Ascending aorta (tissue), 2 donors: ENCODE measurements at regions not wholly inside any gene's neighbourhood (a gene's known extent, or its start where the extent isn't known, plus 50 kb on each side); places are given as distances from the start of the nearest gene placed in this dataset.
"Not testable (repeated sequence)": the region's sequence is repeated elsewhere in the genome, so short reads cannot be mapped to it uniquely, and the experiment has no call there.

ENCODE experiments used
- DNase-seq, 2 donors: peaks; one replicate each; pipeline ENCODE4 v3.0.0-alpha.2; 2019; ENCODE audit warnings: low spot score in 2 of 2
- H3K27ac ChIP-seq, 2 donors: fragments of 200-600 bp; sonication (generic); one replicate each; pipeline ENCODE4 v1.5.1; 2016 to 2017; ENCODE audit warnings: mild to moderate bottlenecking in 1 of 2
- H3K27me3 ChIP-seq: fragments of 200-600 bp; sonication (generic); one replicate; pipeline ENCODE4 v1.5.1; 2017
- H3K36me3 ChIP-seq, 2 donors: fragments of 200-600 bp; sonication (generic); one replicate each; pipeline ENCODE4 v1.5.1; 2016
- H3K4me1 ChIP-seq, 2 donors: fragments of 200-600 bp; sonication (generic); one replicate each; pipeline ENCODE4 v1.5.1; 2016 to 2017; ENCODE audit warnings: mild to moderate bottlenecking in 1 of 2
- H3K4me3 ChIP-seq, 2 donors: fragments of 200-600 bp; sonication (generic); one replicate each; pipeline ENCODE4 v1.5.1; 2016 to 2017; ENCODE audit warnings: mild to moderate bottlenecking in 1 of 2
- H3K9me3 ChIP-seq, 2 donors: fragments of 200-600 bp; sonication (generic); one replicate each; pipeline ENCODE4 v1.5.1; 2016
- intact Hi-C: fragments of 100-400 bp; cut with DNase I; formaldehyde crosslinking; loops from one replicate; pipeline ENCODE4 v1.15.1; 2023
- TF ChIP-seq, protein P1 (sequence below), 3 experiments: fragments of 200-600 bp in 2 of 3; fragments of 450-650 bp in 1 of 3; sonication (generic) in 2 of 3; IDR thresholded peaks; one replicate each; pipeline ENCODE4 v1.5.1; 2016 to 2019; ENCODE audit warnings: antibody characterized with exemption in 3 of 3, mild to moderate bottlenecking in 1 of 3, moderate library complexity in 1 of 3

DNA sequence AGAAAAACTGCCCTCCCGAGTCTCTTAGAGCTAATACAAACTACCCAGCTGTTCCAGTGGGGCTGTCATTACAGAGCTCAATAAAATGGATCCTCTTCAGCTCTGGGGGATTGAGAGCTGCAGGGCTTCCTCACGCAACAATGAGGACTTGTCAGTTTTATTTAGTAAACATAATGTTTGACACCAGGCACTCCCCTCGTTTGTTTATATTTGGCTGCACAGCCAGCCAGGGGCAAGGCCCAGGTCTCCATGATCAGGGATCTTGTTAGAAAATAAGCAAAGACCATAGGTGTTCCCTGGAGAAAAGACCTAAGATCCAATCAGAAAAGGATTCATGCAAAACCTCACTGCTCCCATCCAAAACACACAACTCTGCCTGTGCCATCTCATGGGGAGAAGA is 158.2 kb downstream of the C1D start:
- TF ChIP-seq, protein P1, sequence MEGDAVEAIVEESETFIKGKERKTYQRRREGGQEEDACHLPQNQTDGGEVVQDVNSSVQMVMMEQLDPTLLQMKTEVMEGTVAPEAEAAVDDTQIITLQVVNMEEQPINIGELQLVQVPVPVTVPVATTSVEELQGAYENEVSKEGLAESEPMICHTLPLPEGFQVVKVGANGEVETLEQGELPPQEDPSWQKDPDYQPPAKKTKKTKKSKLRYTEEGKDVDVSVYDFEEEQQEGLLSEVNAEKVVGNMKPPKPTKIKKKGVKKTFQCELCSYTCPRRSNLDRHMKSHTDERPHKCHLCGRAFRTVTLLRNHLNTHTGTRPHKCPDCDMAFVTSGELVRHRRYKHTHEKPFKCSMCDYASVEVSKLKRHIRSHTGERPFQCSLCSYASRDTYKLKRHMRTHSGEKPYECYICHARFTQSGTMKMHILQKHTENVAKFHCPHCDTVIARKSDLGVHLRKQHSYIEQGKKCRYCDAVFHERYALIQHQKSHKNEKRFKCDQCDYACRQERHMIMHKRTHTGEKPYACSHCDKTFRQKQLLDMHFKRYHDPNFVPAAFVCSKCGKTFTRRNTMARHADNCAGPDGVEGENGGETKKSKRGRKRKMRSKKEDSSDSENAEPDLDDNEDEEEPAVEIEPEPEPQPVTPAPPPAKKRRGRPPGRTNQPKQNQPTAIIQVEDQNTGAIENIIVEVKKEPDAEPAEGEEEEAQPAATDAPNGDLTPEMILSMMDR (IDR thresholded peaks at IDR 0.05), result no peak
- no peaks in the 10 kb centered on the region for H3K27me3 ChIP-seq
- intact Hi-C loops, result no loop called here
- no peak for DNase-seq
- H3K4me3 ChIP-seq, result no peak overlapping the region
- no peaks in the 10 kb centered on the region for H3K4me1 ChIP-seq
- no peaks in the 10 kb centered on the region for H3K9me3 ChIP-seq
- no peak overlapping the region for H3K27ac ChIP-seq
- H3K36me3 ChIP-seq, result no peaks in the 10 kb centered on the region

DNA sequence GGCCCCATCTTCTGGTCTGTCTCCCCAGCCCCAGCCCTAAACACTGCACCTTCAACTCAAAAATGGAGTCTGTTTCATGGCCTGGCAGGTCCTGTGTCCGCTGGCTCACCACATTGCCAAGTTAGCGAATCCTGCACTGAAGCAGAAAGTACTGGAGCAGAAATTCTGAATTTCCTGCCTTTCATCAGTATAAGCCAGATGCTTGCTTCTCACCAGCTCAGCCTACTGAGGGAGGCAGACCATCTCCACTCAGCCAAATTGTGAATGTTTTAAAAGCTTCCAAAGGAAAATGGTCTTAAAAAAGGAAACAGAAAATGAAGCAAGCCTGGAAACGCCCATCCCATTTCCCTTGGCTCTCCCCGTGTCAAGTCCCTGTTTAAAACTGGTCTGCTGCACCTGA is 157.8 kb downstream of the C1D start:
- no peak overlapping the region for H3K4me3 ChIP-seq
- H3K9me3 ChIP-seq, result no peaks in the 10 kb centered on the region
- no peak for DNase-seq
- intact Hi-C loops, result no loop called here
- no peaks in the 10 kb centered on the region for H3K27me3 ChIP-seq
- no peaks in the 10 kb centered on the region for H3K36me3 ChIP-seq
- TF ChIP-seq, protein P1 (IDR thresholded peaks at IDR 0.05), result no peak
- no peaks in the 10 kb centered on the region for H3K4me1 ChIP-seq
- no peak overlapping the region for H3K27ac ChIP-seq

DNA sequence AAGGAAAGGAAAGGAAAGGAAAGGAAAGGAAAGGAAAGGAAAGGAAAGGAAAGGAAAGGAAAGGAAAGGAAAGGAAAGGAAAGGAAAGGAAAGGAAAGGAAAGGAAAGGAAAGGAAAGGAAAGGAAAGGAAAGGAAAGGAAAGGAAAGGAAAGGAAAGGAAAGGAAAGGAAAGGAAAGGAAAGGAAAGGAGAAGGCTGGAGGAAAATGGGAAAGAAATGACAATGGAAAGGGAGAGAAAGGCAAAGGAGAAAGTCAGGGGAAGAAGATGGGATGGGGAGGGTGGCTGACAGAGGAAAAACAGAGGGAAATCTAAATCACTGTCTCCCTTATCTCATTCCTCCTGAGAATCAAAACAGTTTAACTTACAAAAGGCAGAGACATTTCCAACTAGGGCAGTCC is 156.3 kb downstream of the C1D start:
- H3K36me3 ChIP-seq, H3K27ac ChIP-seq, H3K27me3 ChIP-seq, H3K4me1 ChIP-seq, DNase-seq, H3K4me3 ChIP-seq, H3K9me3 ChIP-seq, intact Hi-C loops: not testable (repeated sequence)

DNA sequence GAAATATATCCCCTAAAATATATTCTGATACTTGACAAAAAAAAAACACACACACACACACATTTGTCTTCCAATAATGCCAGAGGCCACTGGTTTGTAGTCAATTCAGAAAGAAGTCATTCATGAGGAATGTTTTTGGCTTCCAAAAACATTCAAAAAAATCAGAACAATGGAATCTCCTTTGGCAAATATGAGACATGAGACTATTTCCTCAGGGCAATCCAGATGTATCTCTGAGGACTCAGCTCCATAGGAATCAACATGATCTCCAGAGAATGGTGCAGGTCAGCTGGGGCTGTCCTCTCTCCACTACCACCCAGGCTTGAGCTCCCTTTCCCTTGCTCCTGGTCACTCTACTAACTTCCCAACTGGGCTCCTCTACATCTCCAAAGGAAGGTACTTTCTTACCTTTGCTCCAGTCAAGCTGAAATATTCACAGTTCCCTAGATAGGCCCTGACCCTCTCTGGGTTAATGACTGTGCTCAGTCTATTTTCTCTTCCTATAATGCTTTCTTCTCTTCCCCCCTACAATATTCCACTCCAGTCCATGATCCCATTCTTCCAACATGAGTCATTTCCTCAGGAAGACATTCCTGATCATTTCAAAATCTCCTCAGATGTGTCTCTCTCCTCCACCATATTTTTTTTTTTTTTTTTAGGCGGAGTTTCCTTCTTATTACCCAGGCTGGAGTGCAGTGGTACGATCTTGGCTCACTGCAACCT is 145.3 kb downstream of the C1D start:
- H3K27ac ChIP-seq, result peak overlapping the region; percentile 82 to 91

DNA sequence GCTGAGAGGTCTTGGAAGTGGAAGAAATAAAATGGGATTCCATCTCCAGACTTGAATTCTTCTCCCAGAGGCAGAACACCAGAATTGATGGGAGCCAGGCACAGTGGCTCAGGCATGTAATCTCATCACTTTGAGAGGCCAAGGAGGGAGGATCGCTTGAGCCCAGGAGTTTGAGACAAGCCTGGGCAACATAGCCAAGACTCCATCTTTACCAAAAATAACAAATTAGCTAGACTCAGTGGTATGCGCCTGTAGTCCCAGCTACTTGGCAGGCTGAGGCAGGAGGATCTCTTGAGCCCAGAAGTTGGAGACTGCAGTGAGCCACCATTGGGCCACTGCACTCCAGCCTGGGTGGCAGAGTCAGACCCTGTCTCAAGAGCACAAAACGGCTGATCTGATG is 144.3 kb downstream of the C1D start:
- H3K27me3 ChIP-seq, result no peaks in the 10 kb centered on the region
- no peaks in the 10 kb centered on the region for H3K9me3 ChIP-seq
- DNase-seq, result peak in 1 of 2 donors; percentile 81
- no peaks in the 10 kb centered on the region for H3K36me3 ChIP-seq
- H3K4me3 ChIP-seq, result no peak overlapping the region
- H3K27ac ChIP-seq, result peak overlapping the region; percentile 82 to 91
- H3K4me1 ChIP-seq, result peaks cover 0 to 23% of the 10 kb centered on the region in 2 donors
- intact Hi-C loops, result loop anchor here (1.0 to 10.0 kb wide), 3 partner anchors 19 to 656 kb away; partner anchors contain the start of gene ETAA1
- TF ChIP-seq, protein P1 (IDR thresholded peaks at IDR 0.05), result no peak

More for the DNA sequence above, 145.3 kb downstream of the C1D start:
- intact Hi-C loops, result loop anchor here (1.0 to 10.0 kb wide), 5 partner anchors 20 to 655 kb away; partner anchors contain the start of gene ETAA1
- peaks cover 0 to 23% of the 10 kb centered on the region in 2 donors for H3K4me1 ChIP-seq
- H3K9me3 ChIP-seq, result no peaks in the 10 kb centered on the region
- DNase-seq, result no peak
- TF ChIP-seq, protein P1 (IDR thresholded peaks at IDR 0.05), result no peak
- H3K36me3 ChIP-seq, result no peaks in the 10 kb centered on the region
- no peaks in the 10 kb centered on the region for H3K27me3 ChIP-seq
- no peak overlapping the region for H3K4me3 ChIP-seq

DNA sequence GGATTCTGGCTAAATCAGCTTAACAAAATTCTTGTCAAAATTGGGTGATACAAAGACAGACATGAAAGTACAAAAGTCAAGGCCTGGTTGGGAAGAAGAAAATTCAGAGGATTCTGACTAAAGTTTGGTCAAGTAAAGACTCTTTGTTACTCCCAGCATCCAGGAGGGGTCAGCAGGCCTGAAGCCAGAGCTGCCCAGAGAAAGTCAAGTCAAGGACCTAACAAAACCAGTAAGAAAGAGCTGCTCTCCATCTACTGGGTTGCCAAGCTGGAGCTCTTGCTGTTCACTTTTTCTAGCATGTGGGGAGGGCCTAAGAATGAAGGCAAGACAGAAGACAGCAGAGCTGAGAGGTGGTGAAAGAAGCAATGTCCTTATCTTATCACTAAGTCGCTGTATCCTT is 143.3 kb downstream of the C1D start:
- TF ChIP-seq, protein P1 (IDR thresholded peaks at IDR 0.05), result no peak
- H3K27ac ChIP-seq, result peak overlapping the region; percentile 82 to 91
- no peaks in the 10 kb centered on the region for H3K27me3 ChIP-seq
- H3K4me1 ChIP-seq, result peaks cover 0 to 23% of the 10 kb centered on the region in 2 donors
- intact Hi-C loops, result loop anchor here (5.0 to 10.0 kb wide), 2 partner anchors 525 to 657 kb away; partner anchors contain the start of gene ETAA1
- no peak for DNase-seq
- no peaks in the 10 kb centered on the region for H3K9me3 ChIP-seq
- H3K4me3 ChIP-seq, result no peak overlapping the region
- H3K36me3 ChIP-seq, result no peaks in the 10 kb centered on the region
